Neural crest cell (in vitro differentiated cells): ENCODE measurements at regions not wholly inside any gene's neighbourhood (a gene's known extent, or its start where the extent isn't known, plus 50 kb on each side); places are given as distances from the start of the nearest gene placed in this dataset.
"Not testable (repeated sequence)": the region's sequence is repeated elsewhere in the genome, so short reads cannot be mapped to it uniquely, and the experiment has no call there.

Experiments
- DNase-seq: peaks from one replicate; pipeline ENCODE4 v3.0.0; 2021; ENCODE audit warnings: low read depth, mixed read lengths, low spot score
- H3K27ac Mint-ChIP-seq: one replicate; pipeline ENCODE4 v1.8.0; 2021; ENCODE audit warnings: mild to moderate bottlenecking, mixed read lengths; ENCODE audit not compliant: unreplicated experiment
- H3K27me3 Mint-ChIP-seq: 2 replicates; pipeline ENCODE4 v1.8.0; 2021; ENCODE audit warnings: low read depth, mild to moderate bottlenecking, mixed read lengths
- H3K36me3 Mint-ChIP-seq: 2 replicates; pipeline ENCODE4 v1.8.0; 2021; ENCODE audit warnings: low read depth, mild to moderate bottlenecking, mixed read lengths
- H3K4me1 Mint-ChIP-seq: 2 replicates; pipeline ENCODE4 v1.8.0; 2021; ENCODE audit warnings: mixed read lengths
- H3K4me3 Mint-ChIP-seq: one replicate; pipeline ENCODE4 v1.8.0; 2021; ENCODE audit warnings: mild to moderate bottlenecking, mixed read lengths
- H3K9me3 Mint-ChIP-seq: 2 replicates; pipeline ENCODE4 v1.8.0; 2021; ENCODE audit warnings: mixed read lengths
- CTCF ChIP-seq: fragments of 200-600 bp; sonication (generic); conservative IDR thresholded peaks from 2 replicates; pipeline ENCODE4 v1.5.0; 2021; ENCODE audit warnings: antibody characterized with exemption, mild to moderate bottlenecking

GRCh38 chr10:44249490-44249889 is 135.4 kb downstream of the CXCL12 start:
- Mint-ChIP-seq H3K36me3 (no peaks in the 10 kb centered on the region), H3K9me3 (peaks cover 13% of the 10 kb centered on the region), H3K4me1 (no peaks in the 10 kb centered on the region), H3K4me3 (no peak overlapping the region), H3K27ac (no peak overlapping the region), H3K27me3 (no peaks in the 10 kb centered on the region)
- DNase-seq, result no peak
- TF ChIP-seq CTCF, result no peak

GRCh38 chr10:44246700-44247099 is 138.2 kb downstream of the CXCL12 start:
- not testable (repeated sequence) for H3K4me1 Mint-ChIP-seq, H3K4me3 Mint-ChIP-seq
- peaks cover 16% of the 10 kb centered on the region for H3K9me3 Mint-ChIP-seq

GRCh38 chr10:44246287-44246686 is 138.6 kb downstream of the CXCL12 start:
- not testable (repeated sequence) for H3K27ac Mint-ChIP-seq, H3K4me1 Mint-ChIP-seq, H3K27me3 Mint-ChIP-seq, DNase-seq, H3K36me3 Mint-ChIP-seq, H3K4me3 Mint-ChIP-seq
- H3K9me3 Mint-ChIP-seq, result peaks cover 16% of the 10 kb centered on the region

More at GRCh38 chr10:44246700-44247099, 138.2 kb downstream of the CXCL12 start:
- not testable (repeated sequence) for H3K27ac Mint-ChIP-seq, DNase-seq, H3K36me3 Mint-ChIP-seq, H3K27me3 Mint-ChIP-seq

- DNase-seq, result no peak
- no peak overlapping the region for H3K4me3 Mint-ChIP-seq
- no peaks in the 10 kb centered on the region for H3K36me3 Mint-ChIP-seq
- H3K9me3 Mint-ChIP-seq, result peaks cover 14% of the 10 kb centered on the region
- TF ChIP-seq CTCF, result no peak
- no peaks in the 10 kb centered on the region for H3K4me1 Mint-ChIP-seq
- no peak overlapping the region for H3K27ac Mint-ChIP-seq
- no peaks in the 10 kb centered on the region for H3K27me3 Mint-ChIP-seq
Observed at GRCh38 chr10:44245601-44245938, 139.3 kb downstream of the CXCL12 start.

GRCh38 chr10:44244745-44245600 is 139.9 kb downstream of the CXCL12 start:
- no peak overlapping the region for H3K4me3 Mint-ChIP-seq
- no peak for DNase-seq
- H3K27ac Mint-ChIP-seq, result peak overlapping the region; percentile 84
- no peaks in the 10 kb centered on the region for H3K27me3 Mint-ChIP-seq
- peaks cover 14% of the 10 kb centered on the region for H3K9me3 Mint-ChIP-seq
- no peak for TF ChIP-seq CTCF
- no peaks in the 10 kb centered on the region for H3K36me3 Mint-ChIP-seq
- no peaks in the 10 kb centered on the region for H3K4me1 Mint-ChIP-seq

GRCh38 chr10:44243851-44244510 is 140.9 kb downstream of the CXCL12 start:
- H3K27ac Mint-ChIP-seq, result no peak overlapping the region
- no peak for TF ChIP-seq CTCF
- no peaks in the 10 kb centered on the region for H3K27me3 Mint-ChIP-seq
- H3K9me3 Mint-ChIP-seq, result peaks cover 14% of the 10 kb centered on the region
- no peak overlapping the region for H3K4me3 Mint-ChIP-seq
- H3K4me1 Mint-ChIP-seq, result no peaks in the 10 kb centered on the region
- H3K36me3 Mint-ChIP-seq, result no peaks in the 10 kb centered on the region
- no peak for DNase-seq
